HG03520 (cell line): ENCODE measurements at regions not wholly inside any gene's neighbourhood (a gene's known extent, or its start where the extent isn't known, plus 50 kb on each side); places are given as distances from the start of the nearest gene placed in this dataset.

Experiments used
- ATAC-seq: cut with Tn5 transposase; IDR thresholded peaks from one replicate; pipeline ENCODE4 v1.9.1; 2021; ENCODE audit warnings: mild to moderate bottlenecking, moderate library complexity; ENCODE audit not compliant: unreplicated experiment

DNA sequence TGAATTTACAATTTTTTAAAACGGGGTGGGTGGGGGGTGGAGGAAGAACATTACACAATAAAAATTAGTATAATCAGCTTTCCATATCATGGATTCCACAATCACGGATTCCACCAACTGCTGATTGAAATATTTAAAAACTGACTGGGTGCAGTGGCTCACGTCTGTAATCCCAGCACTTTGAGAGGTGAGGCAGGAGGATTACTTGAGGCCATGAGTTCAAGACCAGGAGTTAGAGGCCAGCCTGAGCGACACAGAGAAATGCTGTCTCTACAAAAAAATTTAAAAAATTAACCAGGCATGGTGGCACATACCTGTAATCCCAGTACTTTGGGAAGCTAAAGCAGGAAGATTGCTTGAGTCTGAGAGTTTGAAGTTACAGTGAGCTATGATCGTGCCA lies 254.7 kb downstream of the ATG4C start:
- no peak for ATAC-seq

DNA sequence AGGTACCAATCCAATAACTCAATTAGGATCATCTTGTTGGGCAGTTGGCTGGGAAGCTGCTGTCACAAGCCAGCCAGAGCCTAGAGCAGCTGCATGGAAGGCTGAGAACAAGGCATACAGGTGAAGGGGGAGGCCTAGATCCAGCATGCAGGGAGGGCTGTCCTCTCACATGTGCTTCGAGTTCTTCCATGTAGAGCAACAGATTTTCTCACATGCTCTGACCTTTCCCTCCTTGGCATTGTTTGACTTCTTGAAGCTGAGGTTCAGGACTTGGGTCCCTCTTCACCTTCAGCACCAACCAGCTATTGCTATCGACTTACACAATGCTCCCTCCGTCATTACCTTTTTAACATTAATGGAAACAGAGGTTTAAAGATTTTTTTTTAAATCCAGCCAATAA lies 257.7 kb downstream of the ATG4C start:
- ATAC-seq: no peak

DNA sequence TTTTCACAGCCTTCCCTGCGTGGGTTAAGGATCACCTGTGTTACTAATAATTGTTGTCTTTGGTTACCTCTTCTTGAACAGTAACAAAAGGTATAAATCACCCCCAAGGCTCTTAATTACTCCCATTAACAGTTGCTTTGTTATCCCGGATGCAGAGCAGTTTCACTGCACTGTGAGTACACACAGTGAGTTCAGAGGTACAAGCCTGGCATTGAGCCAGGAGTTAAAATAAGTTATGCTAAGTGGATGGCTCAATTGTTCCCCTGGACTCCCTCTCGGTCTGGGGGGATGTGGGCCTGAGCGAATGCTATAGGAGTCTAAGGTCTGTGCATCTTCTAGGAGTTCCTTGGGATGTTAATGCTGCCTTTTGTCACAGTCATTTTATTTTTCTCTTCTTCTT lies 258.3 kb downstream of the ATG4C start:
- no peak for ATAC-seq

DNA sequence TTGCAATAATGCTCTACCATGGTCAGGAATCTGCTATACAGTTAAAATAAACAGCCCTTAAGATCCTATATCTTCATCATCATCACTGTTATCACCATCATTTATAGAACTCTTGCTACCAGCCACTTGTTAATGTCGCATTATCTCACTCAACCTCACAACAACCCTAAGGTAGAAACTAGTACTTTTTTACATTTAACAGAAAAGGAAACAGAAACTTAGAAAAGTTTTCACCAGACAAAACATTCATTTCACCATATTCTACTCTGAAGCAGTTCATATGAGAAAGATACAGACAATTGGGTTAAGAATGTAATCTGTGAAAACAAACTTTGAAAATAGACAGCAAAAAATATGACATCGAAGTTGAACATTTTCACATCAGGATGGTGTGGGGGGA lies 262.6 kb downstream of the ATG4C start:
- no peak for ATAC-seq

DNA sequence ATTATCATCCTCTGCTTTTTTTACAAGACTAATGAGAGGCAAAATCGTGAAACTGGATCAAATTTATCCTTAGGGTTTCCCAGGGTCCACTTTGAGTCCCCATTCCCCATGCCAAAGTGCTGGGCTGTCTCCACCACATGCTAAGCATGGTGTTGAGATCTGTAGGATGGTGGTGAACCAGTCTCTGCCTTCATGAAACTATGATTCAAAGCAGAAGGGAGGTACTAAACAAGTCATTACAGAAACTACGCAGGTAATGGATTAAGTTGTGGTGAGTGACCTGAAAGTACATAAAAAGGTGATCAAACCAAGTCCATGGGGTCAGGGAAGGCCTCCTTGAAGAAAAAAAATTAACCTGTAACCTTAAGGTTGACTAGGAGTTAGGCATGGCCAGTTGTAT lies 265.2 kb downstream of the ATG4C start:
- no peak for ATAC-seq

DNA sequence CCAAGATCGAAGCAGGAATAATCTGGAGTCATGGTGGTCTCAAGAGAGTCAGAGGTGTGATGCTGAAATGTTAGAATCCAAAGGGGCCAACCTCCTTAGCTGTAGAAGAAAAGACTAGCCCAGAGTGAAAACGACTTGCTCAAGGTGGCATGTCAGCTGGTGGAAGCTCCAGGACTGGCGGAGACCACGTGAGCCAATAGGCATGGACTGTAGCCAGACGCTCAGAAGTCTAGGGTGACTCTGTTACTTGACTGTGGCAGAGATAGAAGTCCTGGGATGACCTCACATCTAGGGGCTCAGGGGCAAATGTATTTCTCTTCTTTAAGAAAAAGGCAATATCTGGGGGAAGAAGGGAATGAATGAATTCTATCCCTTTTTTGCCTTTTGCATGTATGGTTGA lies 267.4 kb downstream of the ATG4C start:
- ATAC-seq: no peak

DNA sequence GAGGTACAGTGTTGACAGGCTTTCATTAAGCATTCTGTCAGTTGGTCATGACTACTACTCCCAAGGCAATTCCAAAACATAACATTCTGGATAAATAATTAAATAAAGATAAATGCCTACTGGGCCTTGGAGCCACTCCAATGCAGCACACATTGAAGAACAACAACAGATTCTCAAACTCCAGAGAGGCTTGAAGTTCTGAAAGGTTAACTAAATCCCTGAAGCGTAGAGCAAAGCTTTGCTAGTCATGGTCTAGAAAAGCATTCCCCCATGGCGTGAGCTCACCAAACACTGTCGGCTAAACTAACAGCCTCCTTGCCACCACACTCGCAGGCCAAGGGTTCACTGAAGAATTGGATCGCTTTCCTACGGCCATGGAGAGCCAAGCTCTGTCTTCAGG lies 268.0 kb downstream of the ATG4C start:
- ATAC-seq: no peak

DNA sequence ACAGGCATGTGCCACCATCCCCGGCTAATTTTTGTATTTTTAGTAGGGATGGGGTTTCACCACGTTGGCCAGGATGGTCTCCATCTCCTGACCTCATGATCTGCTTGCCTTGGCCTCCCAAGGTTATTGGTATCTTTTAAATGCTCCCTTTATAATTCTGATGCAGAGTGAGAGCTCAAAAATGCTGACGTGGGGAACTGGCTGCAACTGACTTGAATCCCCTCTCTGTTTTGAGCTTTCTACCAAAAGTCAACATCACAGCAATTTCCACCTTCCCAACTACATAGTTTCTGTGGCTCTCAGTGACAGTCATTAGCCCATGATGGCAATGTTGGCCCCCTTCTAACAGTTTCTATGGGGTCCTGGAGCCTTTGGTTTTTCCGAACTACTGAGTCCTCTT lies 268.2 kb upstream of the FOXD3 start:
- no peak for ATAC-seq

DNA sequence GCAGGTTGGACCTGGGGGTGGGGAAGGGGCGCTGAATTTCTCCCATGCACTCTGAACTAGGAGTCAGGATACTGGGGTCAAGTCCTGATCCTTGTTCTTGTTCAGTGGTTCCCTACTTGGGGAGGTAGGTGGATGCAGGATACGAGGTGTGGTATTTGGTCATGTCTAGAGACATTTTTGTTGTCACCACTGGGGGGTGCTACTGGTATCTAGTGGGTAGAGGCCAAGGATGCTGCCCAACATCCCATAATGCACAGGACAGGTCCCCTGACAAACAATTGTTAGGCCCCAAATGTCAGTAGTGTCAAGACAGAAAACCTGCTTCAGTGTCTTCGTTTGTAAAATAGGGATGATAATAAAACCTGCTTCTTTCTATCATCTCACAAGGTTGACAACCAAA lies 259.0 kb upstream of the FOXD3 start:
- no peak for ATAC-seq

DNA sequence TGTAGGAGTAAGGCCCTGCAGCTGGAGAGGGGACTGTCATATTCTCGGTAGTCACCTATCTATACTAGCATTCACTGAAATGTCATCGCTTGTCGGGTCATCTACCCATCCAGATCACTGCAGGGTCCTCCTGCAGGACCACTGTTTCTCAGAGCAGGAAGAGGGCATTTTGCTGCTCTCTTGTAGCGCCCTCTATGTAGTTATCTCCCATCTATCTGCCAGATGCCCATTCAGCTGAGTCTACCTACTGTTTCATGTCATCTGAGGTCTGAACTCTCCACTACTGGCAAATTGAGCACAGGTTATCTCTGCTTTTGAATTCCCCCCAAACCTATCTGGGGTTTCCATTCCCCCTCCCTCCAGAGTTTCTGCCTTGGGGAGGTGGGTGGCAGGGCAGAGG lies 258.2 kb upstream of the FOXD3 start:
- ATAC-seq: no peak

DNA sequence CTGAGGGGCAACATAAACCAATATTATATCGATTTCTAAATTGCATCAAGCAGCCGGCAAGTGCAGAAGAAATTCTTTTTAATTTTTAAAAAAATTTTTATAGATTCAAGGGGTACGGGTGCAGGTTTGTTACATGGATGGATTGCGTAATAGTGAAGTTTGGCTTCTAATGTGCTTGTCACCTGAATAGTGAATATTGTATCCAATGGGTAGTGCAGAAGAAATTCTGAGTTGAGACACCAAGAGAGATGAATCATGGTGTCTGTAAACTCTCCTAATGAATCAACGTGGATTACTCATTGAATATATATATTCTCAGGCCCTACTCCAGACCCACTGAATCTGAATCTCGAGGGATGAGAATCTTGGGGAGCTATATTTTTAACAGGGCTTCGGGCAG lies 253.7 kb upstream of the FOXD3 start:
- ATAC-seq: no peak

DNA sequence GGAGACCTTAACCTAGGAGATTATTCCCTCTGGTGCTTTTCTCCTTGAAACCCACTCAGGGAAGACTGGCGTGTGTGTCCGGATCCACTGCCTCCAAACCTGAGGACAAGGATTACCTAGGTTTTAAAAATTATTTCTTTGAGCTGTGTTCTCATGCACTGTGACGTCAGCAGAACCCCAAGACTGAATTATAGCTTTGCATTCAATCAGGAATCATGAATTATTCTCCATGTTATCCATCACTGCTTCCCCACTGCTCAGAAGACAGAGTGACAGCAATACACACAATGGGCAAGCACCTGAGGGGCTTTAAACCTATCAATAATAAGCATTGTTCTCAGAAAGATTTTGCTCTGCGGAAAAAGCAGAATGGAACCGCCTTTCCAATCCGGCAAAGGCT lies 253.2 kb upstream of the FOXD3 start:
- ATAC-seq: no peak

DNA sequence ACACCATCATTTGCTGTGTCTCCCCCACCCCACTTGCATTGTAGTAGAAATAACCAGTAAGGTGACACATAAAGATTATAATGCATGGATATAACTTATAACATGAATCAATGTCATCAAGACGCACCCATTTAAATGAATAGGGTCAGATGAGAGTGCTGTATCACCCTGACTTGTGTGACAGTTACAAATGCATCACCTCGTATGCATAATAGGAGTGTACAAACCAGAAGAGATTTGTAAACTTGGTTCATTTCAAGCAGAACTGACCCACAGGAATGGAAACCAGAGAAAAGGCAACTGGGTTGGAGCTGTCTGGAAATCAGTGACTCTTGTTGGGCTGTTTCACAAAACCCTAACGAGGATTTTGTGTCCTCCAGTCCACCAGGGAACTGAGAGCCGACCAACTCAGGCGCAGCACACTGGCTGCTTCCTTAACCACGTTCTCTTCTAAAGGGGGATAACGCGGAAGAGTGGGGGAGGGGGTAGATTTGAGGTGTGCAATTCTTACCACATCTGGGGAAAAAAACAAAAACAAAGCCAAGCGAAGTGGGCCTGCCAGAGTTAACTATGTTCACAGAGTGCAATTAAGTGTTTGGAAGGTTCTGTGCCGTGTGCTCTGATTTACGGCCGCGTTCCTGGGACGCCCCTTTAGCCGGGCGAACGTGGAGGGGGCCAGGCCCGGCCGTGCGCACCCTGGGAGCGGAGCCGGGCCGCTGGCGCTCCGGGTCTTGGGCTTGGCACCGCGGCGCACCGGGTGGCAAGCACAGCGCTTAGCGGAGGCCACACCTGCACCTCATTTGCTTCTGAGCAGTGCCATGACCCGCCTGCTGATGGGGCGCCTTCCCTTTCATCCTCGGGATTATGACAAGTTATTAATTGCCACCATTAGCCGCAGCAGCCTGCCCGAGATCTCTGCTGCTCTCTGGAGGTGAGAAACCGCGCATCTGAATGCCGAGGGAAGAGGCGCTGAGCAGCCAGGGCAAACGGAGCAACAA lies 248.8 kb upstream of the FOXD3 start:
- ATAC-seq: no peak

DNA sequence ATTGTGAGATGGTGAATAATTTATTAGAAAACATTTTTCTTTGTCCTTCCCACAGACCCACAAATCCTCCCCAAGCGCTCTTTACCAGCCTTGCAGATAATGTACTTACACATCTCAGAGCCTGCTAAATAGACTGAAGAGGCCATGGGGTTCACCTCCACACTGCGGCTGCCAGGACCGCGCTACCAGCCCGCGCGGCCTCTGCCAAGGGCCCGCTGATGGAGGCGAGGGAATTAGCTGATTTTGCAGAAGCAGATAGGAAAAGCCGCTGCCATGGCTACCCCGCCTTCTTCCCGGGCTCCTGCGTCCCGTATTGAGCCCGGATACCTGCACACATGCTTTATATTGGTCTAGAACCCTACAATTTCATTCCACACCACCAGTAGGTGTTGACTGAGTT lies 248.0 kb upstream of the FOXD3 start:
- no peak for ATAC-seq

DNA sequence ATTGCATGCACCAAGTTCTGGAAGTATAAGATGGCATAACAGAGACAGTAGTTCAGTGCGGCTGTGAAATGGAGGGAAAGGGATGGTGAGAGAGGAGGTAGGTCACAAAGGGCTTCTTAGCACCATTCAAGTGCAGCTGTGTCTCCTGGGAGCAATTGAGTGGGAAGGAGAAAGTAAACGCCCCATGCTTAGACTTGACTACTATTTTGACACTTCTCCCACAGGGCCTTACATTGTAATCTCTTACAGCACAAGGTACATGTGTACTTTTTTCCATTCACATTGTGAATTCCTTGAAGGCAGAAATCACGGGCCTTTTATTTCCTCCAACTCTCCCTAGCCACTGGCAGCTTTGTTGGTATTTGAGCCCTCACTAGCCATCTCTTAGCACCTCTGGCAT lies 239.6 kb upstream of the FOXD3 start:
- ATAC-seq: no peak

DNA sequence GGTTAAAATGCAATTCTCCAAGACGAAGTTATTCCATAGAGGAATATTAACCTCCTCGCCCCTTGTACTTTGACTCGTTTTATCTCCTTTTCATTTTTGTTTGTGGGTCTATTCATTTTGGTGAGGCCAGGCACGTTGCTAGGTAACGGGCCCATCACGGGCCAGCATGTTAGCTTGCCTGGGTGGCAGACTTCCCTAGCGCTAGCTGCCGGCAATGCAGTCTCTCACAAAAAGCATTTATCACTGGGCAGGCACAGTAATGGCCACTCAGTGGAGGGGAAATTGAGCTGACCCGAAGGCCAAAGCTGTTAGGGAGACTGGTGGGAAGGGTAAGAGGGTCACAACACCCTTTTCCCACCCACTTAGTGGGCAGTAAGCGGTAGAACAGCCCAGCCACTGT lies 234.4 kb upstream of the FOXD3 start:
- no peak for ATAC-seq

DNA sequence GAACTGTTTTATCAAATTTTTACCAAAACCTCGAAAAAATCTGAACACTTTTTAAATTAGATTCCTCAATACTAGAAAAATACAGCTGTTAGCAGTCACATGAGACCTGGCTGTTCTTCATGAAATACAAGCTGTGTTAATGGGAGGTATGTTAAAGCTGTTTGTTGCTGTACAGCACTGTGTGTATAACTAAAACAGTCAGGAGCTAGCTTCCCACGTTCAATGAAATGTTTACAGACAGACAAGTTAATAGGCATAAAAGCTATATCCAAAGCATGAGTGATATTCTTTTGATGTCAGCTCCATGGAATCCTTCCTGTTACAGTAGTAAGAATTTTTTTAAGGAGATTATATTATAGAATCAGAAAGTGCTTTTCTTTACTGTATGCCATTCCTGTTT lies 223.2 kb upstream of the FOXD3 start:
- ATAC-seq: no peak

DNA sequence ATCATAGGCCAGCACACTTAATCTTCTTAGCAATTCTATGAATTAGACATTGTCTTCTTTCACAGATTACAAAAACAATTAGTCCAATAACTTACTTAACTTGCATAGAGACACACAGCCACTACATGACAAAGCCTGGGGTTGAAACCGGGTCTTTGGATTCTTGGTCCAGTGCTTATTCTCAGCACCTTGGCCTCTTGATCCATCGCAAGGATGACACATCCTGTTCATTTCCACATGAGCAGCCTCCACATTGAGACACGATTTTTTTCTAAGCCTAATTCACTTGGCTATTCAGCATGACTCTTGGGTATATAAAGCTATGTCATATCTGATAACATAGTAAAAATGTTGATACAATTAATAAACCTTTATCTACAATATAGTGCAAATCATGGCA lies 221.0 kb upstream of the FOXD3 start:
- ATAC-seq: no peak

DNA sequence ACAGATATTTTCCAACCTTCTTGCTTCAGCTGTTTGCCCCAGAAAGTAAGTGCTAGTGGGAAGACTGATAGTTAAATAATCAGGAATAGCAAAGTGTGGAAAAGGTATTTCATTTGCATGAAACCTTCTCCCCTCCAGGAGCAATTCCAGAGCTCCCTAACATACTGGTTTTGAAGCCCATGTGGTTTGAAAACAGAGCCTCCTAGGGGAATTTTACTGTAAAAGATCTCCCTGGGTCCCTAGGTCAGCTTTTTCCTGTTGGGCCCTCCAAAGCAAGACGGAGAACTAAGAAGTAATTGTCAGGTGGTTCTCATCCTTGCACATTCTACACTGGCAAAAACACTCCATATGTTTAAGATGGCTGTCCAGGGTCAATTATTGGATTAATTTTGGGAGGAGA lies 218.7 kb upstream of the FOXD3 start:
- no peak for ATAC-seq

DNA sequence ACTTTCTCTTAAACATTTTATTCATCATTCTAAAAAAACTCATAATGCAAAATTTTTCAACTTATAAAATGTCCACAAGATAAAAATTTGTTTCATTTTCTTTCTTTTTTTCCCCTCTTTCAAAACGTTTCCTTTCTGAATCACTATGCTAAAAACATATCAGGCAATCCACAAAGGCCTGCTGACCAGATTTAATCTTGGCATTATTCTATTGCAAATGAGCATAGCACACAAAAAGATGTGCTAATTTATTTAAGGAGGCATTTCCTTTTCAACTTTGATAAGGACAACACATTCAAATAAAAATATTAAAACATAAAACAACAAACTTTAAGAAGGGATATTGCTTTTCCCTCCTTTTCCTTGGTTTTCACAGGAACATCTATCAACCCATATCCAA lies 215.3 kb upstream of the FOXD3 start:
- no peak for ATAC-seq

DNA sequence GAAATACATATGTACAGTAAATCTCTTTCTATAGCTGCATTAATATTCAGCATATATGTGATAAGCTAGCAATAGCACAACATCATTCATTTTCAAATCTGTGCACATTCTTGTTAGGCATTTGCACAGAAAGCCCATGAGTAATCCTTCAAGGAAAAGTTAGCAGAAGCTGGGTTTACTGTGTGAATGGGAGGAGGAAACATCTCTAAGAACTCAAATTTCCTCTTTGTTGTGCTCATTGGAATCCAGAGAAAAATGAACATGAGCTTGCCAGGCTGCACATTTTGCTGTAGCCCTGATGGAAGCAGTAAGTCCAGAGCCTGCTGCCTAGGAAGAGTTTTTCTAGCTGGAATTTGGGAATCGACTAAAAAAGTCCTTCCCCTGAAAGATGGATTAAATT lies 214.2 kb upstream of the FOXD3 start:
- no peak for ATAC-seq

DNA sequence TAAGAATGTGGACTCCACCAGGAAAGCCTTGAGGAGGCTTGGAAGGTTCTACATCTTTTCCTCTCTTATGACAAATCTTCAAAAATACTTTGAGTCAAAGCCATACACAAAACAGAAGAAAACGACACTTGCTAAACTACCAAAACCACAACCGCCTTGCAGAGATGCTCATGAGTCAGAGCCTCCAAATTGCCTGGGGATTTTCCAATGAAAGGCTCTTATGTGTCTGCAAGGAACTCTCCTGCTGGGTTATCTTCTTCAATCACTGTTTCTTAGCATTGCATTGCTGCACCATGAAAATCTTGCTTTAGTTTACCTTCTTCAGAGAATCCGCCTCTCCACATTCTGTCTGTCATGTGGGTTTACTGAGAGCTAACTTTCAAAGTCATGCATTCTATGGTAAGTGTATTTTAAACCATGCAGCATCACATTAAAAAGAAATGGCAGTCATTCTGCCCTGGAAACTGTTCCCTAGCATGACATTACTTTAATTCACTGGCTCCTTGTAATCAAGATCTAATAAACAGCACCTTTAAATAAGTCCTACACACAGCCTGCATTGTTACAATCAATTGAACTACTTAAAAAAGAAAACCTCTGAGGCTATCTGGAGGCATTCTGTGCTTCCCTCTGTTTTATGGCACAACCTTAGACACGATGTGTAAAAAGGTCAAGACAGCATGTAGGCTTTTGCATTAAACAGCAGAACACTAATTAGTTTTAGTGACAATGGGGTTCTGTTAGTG lies 210.0 kb upstream of the FOXD3 start:
- ATAC-seq: no peak
